ENCODE measurements at regions not wholly inside any gene's neighbourhood (a gene's known extent, or its start where the extent isn't known, plus 50 kb on each side); places are given as distances from the start of the nearest gene placed in this dataset.

DNA sequence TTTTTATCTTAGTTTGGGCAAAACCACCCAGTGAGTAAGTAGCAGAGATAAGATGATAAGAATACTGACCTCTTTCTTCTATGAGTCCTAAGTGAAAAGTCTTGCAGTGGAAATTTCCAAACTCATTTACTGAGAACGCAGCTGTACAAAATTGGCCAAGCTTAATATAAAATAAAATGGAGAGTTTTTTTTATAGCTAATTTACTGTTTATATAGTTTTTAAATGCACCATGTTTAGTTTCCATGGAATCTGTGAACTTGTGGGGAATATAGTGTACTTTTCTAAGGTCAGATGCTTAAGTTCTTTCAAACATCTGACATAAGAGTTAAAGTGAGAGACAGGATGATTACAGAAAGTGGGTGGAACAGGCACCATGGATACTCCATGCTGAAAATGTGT, 833.5 kb downstream of the ADGRL2 start:
- TF ChIP-seq, protein P1, sequence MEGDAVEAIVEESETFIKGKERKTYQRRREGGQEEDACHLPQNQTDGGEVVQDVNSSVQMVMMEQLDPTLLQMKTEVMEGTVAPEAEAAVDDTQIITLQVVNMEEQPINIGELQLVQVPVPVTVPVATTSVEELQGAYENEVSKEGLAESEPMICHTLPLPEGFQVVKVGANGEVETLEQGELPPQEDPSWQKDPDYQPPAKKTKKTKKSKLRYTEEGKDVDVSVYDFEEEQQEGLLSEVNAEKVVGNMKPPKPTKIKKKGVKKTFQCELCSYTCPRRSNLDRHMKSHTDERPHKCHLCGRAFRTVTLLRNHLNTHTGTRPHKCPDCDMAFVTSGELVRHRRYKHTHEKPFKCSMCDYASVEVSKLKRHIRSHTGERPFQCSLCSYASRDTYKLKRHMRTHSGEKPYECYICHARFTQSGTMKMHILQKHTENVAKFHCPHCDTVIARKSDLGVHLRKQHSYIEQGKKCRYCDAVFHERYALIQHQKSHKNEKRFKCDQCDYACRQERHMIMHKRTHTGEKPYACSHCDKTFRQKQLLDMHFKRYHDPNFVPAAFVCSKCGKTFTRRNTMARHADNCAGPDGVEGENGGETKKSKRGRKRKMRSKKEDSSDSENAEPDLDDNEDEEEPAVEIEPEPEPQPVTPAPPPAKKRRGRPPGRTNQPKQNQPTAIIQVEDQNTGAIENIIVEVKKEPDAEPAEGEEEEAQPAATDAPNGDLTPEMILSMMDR (IDR thresholded peaks at IDR 0.05; ENCODE audit: insufficient read depth, low read length), result no peak
- DNase-seq (ENCODE audit: low read depth), result no peak
- no peak overlapping the region for H3K4me3 ChIP-seq (ENCODE audit: low read depth, low read length)

DNA sequence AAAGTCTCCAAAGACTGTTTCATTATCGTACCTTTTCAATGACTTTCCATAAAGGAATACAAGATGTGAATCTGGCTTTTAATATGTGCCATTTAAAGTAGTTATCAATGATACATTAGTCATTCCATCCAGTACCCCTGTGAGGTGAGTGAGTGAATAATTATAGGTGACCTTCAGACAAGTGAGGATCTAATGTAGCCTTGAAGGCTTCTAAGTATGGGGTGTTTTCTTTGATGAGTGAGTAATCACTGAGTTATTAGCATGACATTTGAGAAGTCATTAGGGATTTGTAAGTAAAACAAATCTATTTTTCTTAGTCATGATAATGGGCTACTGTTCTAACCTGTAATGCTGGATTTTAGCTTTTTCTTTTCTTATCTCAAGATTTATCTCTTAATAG, 831.4 kb downstream of the ADGRL2 start:
- TF ChIP-seq, protein P1 (IDR thresholded peaks at IDR 0.05; ENCODE audit: insufficient read depth, low read length), result no peak
- H3K4me3 ChIP-seq (ENCODE audit: low read depth, low read length), result no peak overlapping the region
- DNase-seq (ENCODE audit: low read depth), result no peak

DNA sequence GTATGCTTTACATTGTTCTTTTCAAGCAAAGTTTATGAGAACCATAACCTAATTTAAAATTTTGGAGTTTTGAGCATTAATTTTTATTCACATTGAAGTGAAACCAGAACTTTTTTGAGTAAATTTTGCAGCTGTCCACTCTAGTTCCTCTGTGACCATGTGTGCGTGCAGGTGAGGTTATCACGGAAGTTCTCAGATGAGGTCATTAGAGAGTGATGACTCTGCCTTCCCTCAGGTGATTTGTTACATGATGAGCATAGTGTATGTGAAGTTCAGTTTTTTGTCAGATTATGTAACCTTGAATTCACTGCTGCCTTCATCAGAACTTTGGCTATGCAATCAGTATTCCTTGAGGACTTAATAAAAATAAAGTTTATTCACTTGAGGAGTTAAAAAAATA, 828.2 kb downstream of the ADGRL2 start:
- DNase-seq (ENCODE audit: low read depth), result no peak
- no peak overlapping the region for H3K4me3 ChIP-seq (ENCODE audit: low read depth, low read length)
- TF ChIP-seq, protein P1 (IDR thresholded peaks at IDR 0.05; ENCODE audit: insufficient read depth, low read length), result no peak

DNA sequence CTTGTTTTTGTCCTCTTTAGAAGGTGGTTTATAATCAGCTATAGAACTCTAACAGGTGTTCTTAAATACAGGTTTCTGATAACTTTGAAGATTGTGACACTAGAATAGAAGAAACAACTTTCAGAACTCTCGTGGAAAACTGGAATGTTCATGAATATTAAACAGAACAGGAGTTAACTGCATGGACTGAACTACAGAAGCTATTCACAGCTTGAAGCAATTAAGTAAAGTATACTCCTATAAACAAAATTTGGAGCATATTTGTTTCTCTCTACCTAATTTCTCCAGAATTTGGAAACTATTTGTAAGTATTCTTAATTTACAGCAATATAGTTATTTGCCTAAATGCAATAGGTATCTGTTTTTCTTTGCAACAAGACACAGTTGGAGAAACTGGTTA, 824.8 kb downstream of the ADGRL2 start:
- no peak for DNase-seq (ENCODE audit: low read depth)
- no peak overlapping the region for H3K4me3 ChIP-seq (ENCODE audit: low read depth, low read length)
- TF ChIP-seq, protein P1 (IDR thresholded peaks at IDR 0.05; ENCODE audit: insufficient read depth, low read length), result no peak

DNA sequence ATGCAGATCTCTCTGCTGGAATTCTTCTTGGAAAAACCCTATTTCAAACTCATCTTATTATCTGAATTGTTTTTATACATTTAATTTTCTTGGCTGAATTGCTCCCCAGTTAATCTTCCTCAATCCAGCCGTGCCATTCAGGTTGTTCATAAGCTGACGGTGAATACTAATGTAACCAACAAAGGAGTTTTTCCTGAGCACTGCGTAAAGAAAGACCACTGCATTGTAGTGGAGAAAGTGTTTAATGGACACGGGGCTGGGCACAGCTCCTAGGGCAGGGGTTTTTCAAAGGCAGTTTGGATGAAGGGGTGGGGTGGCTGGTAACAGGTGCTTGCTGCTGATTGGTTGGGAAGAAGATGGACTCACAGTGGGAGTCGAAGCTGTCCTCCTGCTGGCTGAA, 820.3 kb downstream of the ADGRL2 start:
- H3K4me3 ChIP-seq (ENCODE audit: low read depth, low read length), result no peak overlapping the region
- TF ChIP-seq, protein P1 (IDR thresholded peaks at IDR 0.05; ENCODE audit: insufficient read depth, low read length), result no peak
- no peak for DNase-seq (ENCODE audit: low read depth)

DNA sequence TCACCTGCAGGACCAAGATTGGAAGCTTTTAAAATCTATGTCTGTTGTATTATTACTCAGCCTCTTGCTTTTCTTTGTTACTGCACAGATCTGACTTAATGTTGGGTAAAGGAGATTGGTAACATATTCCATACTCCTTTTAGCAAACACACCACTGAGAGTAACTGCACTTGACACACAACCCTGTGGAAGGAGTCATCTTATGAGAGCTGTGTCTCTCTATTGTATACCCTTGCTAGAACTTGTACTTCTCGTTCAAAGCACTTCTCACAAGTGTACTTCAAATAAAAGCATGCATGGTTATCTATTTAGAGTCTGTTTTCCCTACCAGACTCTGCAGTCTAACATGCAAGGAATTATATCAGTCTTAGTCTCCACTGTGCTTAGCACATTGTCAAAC, 813.4 kb downstream of the ADGRL2 start:
- H3K4me3 ChIP-seq (ENCODE audit: low read depth, low read length), result no peak overlapping the region
- DNase-seq (ENCODE audit: low read depth), result no peak
- TF ChIP-seq, protein P1 (IDR thresholded peaks at IDR 0.05; ENCODE audit: insufficient read depth, low read length), result no peak

DNA sequence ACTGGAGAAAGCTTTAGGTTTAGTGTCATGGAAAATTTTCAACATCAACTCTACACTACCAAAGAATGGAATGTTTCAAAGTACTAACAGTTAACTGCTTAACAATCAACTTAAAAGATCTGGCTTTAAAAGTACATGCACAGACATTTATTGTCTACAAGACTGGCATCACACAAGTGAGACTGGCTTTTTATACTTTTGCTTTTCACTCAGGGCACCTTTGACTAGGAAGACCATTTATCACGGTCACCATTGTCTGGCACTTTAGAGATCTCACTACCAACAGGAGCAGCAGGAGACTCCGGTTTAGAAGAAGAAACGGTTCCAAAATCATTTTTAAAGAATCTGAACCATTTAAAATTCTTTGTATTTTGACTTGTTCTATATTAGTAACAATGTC, 812.3 kb downstream of the ADGRL2 start:
- TF ChIP-seq, protein P1 (IDR thresholded peaks at IDR 0.05; ENCODE audit: insufficient read depth, low read length), result no peak
- no peak for DNase-seq (ENCODE audit: low read depth)
- no peak overlapping the region for H3K4me3 ChIP-seq (ENCODE audit: low read depth, low read length)
